ENCODE measurements at regions not wholly inside any gene's neighbourhood (a gene's known extent, or its start where the extent isn't known, plus 50 kb on each side); places are given as distances from the start of the nearest gene placed in this dataset.

DNA sequence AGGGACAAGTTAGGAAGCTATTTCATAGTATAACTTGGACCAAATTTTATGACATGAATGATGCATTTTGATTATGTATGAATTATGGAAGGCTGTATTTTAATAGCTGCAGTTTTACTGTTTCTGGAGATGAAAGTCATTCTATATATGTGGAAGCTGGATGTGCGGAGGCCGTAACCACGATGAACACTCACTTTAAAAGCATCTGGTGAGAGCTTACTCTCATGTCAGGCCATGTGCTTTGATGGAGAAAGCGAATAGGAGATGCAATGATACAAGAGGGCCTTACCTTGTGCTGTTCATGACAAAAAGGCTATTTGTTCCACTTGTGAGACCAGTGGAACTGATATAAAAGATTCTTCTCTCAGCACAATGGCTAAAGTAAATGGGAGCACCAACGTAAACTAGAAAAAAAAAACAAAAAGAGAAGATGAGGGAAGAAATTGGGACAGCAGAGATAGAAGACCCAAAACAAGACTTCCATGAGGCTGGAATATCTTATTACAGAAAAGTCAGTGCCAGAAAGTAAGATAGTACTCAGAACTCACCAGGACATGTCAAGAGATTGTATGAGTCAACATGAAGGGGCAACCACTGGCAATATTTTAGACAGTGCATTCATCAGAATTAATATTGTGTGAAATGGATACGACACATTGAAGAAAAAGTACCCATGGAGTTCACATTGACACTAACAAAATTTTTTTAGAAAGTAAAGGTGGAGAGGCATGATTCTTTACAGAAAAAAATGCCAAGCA is 63.3 kb upstream of the GAB1 start:
- Histone ChIP-seq H3K27me3 (ENCODE audit: insufficient read depth, low read length) (no peaks in the 10 kb centered on the region), H3K79me2 (ENCODE audit: control insufficient read depth, insufficient read depth, low read length, unreplicated experiment) (no peaks in the 10 kb centered on the region), H3K27ac (ENCODE audit: low read depth, low read length) (no peak overlapping the region), H3K4me3 (ENCODE audit: low read depth, low read length) (no peak overlapping the region), H3K4me1 (ENCODE audit: control insufficient read depth, insufficient read depth, low read length, unreplicated experiment) (no peaks in the 10 kb centered on the region), H3K36me3 (ENCODE audit: insufficient read depth, low read length) (no peaks in the 10 kb centered on the region), H2AFZ (ENCODE audit: low read length, unreplicated experiment) (no peak overlapping the region)

DNA sequence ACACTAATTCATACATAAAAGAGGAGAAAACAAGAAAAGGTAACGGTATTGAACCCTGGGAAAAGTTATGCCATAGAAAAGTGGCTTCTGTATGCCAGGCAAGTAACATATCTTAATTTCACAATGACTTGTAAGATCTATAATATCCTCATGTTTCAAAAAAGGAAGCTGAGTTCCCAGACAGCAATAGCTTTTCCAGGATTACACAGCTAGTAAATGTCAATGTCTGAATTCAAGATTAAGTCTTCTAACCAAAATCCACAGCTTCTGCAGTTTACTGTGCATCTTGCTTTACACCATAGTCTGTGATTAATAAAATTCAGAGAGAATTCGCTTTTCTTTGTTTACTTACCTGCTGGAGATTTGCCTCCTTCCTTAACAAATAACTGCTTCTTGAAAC is 55.8 kb upstream of the GAB1 start:
- H3K27ac ChIP-seq (ENCODE audit: low read depth, low read length): no peak overlapping the region
- H3K79me2 ChIP-seq (ENCODE audit: control insufficient read depth, insufficient read depth, low read length, unreplicated experiment): no peaks in the 10 kb centered on the region
- no peak overlapping the region for H2AFZ ChIP-seq (ENCODE audit: low read length, unreplicated experiment)
- no peaks in the 10 kb centered on the region for H3K27me3 ChIP-seq (ENCODE audit: insufficient read depth, low read length)
- peaks cover 4% of the 10 kb centered on the region for H3K4me1 ChIP-seq (ENCODE audit: control insufficient read depth, insufficient read depth, low read length, unreplicated experiment)
- H3K4me3 ChIP-seq (ENCODE audit: low read depth, low read length): no peak overlapping the region
- H3K36me3 ChIP-seq (ENCODE audit: insufficient read depth, low read length): no peaks in the 10 kb centered on the region

DNA sequence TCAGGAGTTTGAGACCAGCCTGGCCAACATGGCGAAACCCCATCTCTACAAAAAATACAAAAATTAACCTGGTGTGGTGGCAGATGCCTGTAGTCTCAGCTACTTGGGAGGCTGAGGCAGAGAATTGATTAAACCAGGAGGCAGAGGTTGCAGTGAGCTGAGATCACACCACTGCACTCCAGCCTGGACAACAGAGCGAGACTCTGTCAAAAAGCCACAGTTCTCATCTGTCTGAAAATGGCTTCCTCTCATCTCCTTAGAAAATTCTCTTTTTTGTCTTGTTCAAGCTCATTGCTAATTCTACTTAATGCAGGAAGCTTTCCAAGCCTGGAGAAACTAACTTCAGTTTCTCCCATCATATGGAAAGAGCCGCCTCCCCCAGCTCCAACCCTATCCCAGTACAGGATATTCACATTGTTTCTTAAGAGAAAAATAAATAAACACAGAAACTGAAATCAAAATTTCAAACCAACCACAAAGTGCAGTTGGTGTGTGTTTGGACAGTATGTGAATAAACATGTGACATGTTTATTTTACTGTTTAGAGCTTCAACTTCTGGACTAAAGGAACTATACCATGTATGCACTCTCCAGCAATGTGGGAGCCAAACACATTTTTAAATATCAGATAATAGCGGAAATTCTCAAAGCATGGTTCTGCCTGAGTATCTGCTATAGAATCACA is 55.0 kb upstream of the GAB1 start:
- H3K36me3 ChIP-seq (ENCODE audit: insufficient read depth, low read length): no peaks in the 10 kb centered on the region
- H3K4me1 ChIP-seq (ENCODE audit: control insufficient read depth, insufficient read depth, low read length, unreplicated experiment): peaks cover 12% of the 10 kb centered on the region
- H3K27ac ChIP-seq (ENCODE audit: low read depth, low read length): no peak overlapping the region
- H3K27me3 ChIP-seq (ENCODE audit: insufficient read depth, low read length): no peaks in the 10 kb centered on the region
- H2AFZ ChIP-seq (ENCODE audit: low read length, unreplicated experiment): no peak overlapping the region
- H3K79me2 ChIP-seq (ENCODE audit: control insufficient read depth, insufficient read depth, low read length, unreplicated experiment): no peaks in the 10 kb centered on the region
- no peak overlapping the region for H3K4me3 ChIP-seq (ENCODE audit: low read depth, low read length)

DNA sequence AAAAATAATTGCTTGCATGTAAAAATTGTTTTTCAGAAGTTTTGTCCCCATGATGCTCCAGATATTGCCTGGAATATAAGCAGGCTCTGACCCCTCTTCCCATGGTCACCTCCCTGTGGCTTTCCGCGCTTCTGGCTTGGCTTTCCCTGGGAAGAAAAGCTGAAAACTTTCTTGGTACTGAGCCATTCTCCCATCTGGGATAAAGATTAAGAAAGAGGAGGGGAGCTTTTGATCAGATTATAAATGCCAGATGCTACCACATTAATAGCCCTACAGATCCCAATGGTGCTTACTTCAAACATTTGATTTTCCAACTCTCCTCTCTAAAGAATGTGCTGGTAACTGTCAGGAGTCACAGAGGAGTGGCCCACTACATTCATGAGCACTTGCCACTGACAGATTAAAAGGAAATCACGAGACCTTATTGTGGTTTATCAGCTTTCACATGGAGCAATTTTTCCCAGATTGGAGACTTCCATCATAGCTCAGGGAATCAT is 54.4 kb upstream of the GAB1 start:
- no peak overlapping the region for H3K27ac ChIP-seq (ENCODE audit: low read depth, low read length)

DNA sequence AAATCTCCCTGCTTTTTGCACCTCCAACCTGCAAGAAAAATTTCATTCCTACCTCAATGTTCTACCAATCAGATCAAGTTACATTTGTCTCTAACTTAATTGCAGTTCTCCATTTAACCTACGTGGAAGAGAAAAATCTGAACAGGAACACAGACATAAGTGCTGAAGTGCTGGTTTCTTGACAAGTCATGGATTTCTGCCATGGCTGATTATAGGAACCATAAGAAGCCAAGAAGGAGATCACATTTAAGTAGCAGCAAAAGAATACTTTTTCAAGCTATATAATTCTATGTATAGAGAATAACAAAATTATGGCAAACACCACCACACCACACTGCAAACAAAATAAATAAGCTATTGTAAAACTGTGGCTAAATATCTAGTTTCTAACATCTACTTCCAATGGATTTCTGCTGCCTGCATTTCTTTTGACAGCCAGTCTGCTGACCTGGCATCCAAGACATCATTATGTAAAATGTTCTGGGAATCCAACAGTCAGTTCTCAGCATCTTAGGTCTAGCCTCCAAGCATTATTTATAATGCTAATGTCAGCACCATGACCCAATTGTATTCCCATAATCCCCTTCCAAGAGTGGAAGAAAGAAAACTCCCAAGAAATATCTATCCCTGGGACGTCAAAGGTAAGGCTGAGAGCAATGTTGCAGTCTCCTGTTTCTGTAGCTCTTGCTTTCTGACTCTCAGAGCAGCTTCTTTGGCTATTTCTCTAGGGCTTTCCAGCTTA is 50.8 kb upstream of the GAB1 start:
- H3K4me1 ChIP-seq (ENCODE audit: control insufficient read depth, insufficient read depth, low read length, unreplicated experiment): peaks cover 19% of the 10 kb centered on the region
- H3K27me3 ChIP-seq (ENCODE audit: insufficient read depth, low read length): no peaks in the 10 kb centered on the region
- peak overlapping the region; percentile 74 for H2AFZ ChIP-seq (ENCODE audit: low read length, unreplicated experiment)
- peak overlapping the region; percentile 86 for H3K27ac ChIP-seq (ENCODE audit: low read depth, low read length)
- H3K79me2 ChIP-seq (ENCODE audit: control insufficient read depth, insufficient read depth, low read length, unreplicated experiment): no peaks in the 10 kb centered on the region
- H3K36me3 ChIP-seq (ENCODE audit: insufficient read depth, low read length): no peaks in the 10 kb centered on the region
- peak overlapping the region; percentile 61; the same call in 1 of the 2 replicates for H3K4me3 ChIP-seq (ENCODE audit: low read depth, low read length)

More for the DNA sequence above, 54.4 kb upstream of the GAB1 start:
- Histone ChIP-seq H3K36me3 (ENCODE audit: insufficient read depth, low read length) (no peaks in the 10 kb centered on the region), H3K4me3 (ENCODE audit: low read depth, low read length) (no peak overlapping the region), H3K79me2 (ENCODE audit: control insufficient read depth, insufficient read depth, low read length, unreplicated experiment) (no peaks in the 10 kb centered on the region), H2AFZ (ENCODE audit: low read length, unreplicated experiment) (no peak overlapping the region), H3K4me1 (ENCODE audit: control insufficient read depth, insufficient read depth, low read length, unreplicated experiment) (peaks cover 15% of the 10 kb centered on the region), H3K27me3 (ENCODE audit: insufficient read depth, low read length) (no peaks in the 10 kb centered on the region)

DNA sequence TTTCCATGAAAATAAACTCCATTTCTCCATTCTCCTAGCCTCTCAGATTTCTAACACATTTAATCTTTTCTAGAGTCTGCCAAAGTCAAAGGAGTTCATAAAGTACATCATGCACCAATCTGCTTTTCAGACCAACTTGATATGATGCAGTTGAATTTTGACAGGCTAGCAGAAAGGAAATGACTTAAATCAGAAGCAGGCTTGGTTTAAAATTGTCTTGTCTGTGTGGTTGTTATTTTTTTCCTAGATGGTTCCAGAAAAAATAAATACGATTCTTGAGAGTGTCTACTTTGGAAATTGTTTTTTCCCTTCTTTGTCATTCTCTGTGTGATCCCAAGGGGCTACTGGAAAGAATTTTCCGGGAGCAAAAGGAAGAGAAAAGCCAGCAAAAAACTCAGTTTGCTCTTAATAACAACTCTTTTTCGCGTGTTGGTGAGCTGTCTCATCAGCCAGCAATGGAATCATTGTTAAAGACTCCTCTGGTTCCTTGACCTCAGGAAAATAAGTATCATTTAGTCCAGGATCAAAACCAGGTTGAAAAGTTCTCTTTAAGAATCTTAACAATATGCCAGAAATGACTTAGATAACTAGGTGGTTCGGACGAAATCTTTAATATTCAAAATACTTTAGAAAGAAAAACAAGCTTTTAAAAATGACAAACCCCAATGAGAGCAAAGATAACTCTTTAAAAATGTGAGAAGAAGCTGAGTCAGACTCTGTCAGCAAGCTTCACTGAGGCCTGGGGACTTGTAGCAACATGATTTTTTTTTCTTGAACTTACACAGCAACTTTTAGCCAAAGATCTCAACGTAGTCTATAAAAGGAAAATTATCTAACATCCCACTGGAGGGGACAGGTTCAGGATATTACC is 49.7 kb upstream of the GAB1 start:
- Histone ChIP-seq H3K4me1 (ENCODE audit: control insufficient read depth, insufficient read depth, low read length, unreplicated experiment) (peaks cover 19% of the 10 kb centered on the region), H2AFZ (ENCODE audit: low read length, unreplicated experiment) (peak overlapping the region; percentile 74), H3K27ac (ENCODE audit: low read depth, low read length) (peak overlapping the region; percentile 86), H3K27me3 (ENCODE audit: insufficient read depth, low read length) (no peaks in the 10 kb centered on the region), H3K36me3 (ENCODE audit: insufficient read depth, low read length) (no peaks in the 10 kb centered on the region), H3K4me3 (ENCODE audit: low read depth, low read length) (peak overlapping the region; percentile 61), H3K79me2 (ENCODE audit: control insufficient read depth, insufficient read depth, low read length, unreplicated experiment) (no peaks in the 10 kb centered on the region)

Data from ACC112 (cell line).